GM18861 (cell line): ENCODE measurements at regions not wholly inside any gene's neighbourhood (a gene's known extent, or its start where the extent isn't known, plus 50 kb on each side); places are given as distances from the start of the nearest gene placed in this dataset.

ENCODE experiments used
- ATAC-seq: cut with Tn5 transposase; IDR thresholded peaks from one replicate; pipeline ENCODE4 v1.9.1; 2021; ENCODE audit not compliant: unreplicated experiment

- no peak for ATAC-seq
These were observed 566.5 kb upstream of the ADGRL2 start for GRCh38 chr1:81234237-81234636.

- no peak for ATAC-seq
These were observed 567.1 kb upstream of the ADGRL2 start for GRCh38 chr1:81233591-81233990.

GRCh38 chr1:81232420-81232819 is 568.3 kb upstream of the ADGRL2 start:
- no peak for ATAC-seq

- no peak for ATAC-seq
These were observed 569.0 kb upstream of the ADGRL2 start for GRCh38 chr1:81231729-81232038.

- no peak for ATAC-seq
These were observed 569.6 kb upstream of the ADGRL2 start for GRCh38 chr1:81230983-81231728.

- ATAC-seq, result no peak
These were observed 571.8 kb upstream of the ADGRL2 start for GRCh38 chr1:81228926-81229325.

GRCh38 chr1:81226603-81226928 is 574.2 kb upstream of the ADGRL2 start:
- ATAC-seq, result no peak

- no peak for ATAC-seq
These were observed 574.7 kb upstream of the ADGRL2 start for GRCh38 chr1:81225789-81226602.

GRCh38 chr1:81224222-81224621 is 576.5 kb upstream of the ADGRL2 start:
- ATAC-seq, result no peak

- no peak for ATAC-seq
These were observed 579.2 kb upstream of the ADGRL2 start for GRCh38 chr1:81221564-81221963.

- ATAC-seq, result no peak
These were observed 580.1 kb upstream of the ADGRL2 start for GRCh38 chr1:81220614-81221071.

GRCh38 chr1:81217058-81217457 is 583.7 kb upstream of the ADGRL2 start:
- ATAC-seq, result no peak

GRCh38 chr1:81213279-81213678 is 587.5 kb upstream of the ADGRL2 start:
- ATAC-seq, result no peak

GRCh38 chr1:81209461-81209860 is 591.3 kb upstream of the ADGRL2 start:
- no peak for ATAC-seq

- no peak for ATAC-seq
These were observed 592.3 kb upstream of the ADGRL2 start for GRCh38 chr1:81208441-81208840.

GRCh38 chr1:81205956-81206355 is 594.8 kb upstream of the ADGRL2 start:
- ATAC-seq, result no peak

- ATAC-seq, result no peak
These were observed 599.0 kb upstream of the ADGRL2 start for GRCh38 chr1:81201779-81202178.

- ATAC-seq, result no peak
These were observed 603.1 kb upstream of the ADGRL2 start for GRCh38 chr1:81197591-81197990.

GRCh38 chr1:81192647-81193642 is 607.8 kb upstream of the ADGRL2 start:
- ATAC-seq, result no peak

- ATAC-seq, result no peak
These were observed 610.7 kb upstream of the ADGRL2 start for GRCh38 chr1:81190003-81190402.

- no peak for ATAC-seq
These were observed 613.1 kb upstream of the ADGRL2 start for GRCh38 chr1:81187635-81188034.
